ENCODE measurements at regions not wholly inside any gene's neighbourhood (a gene's known extent, or its start where the extent isn't known, plus 50 kb on each side); places are given as distances from the start of the nearest gene placed in this dataset.

DNA sequence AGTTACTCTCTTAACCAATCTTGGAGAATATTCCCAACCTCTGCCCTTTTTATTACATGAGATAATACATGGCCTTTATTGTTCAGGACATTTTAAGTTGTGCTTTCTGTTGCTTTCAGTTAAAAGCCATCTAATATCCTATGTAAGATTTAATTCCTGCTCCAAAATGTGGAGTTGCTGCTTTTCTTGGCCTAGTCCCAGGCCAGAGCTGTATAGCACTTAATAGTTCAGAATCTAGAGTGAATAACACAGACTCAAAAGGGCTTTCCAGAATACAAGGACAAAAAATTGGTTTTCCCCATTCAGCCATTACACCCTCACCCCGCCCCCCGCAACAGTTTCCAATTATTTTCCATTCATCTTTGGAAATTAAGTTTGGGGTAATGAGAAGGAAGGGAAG lies 144.3 kb upstream of the SMAD1 start:
- TF ChIP-seq CTCF (conservative IDR thresholded peaks at IDR 0.05; ENCODE audit: low read length) (no peak), EZH2phosphoT487 (IDR thresholded peaks at IDR 0.05; ENCODE audit: borderline replicate concordance) (no peak)
